SK-N-SH (cell line): ENCODE measurements at regions not wholly inside any gene's neighbourhood (a gene's known extent, or its start where the extent isn't known, plus 50 kb on each side); places are given as distances from the start of the nearest gene placed in this dataset.

Experiments used
- CTCF ChIP-seq: fragments of 200-600 bp; sonication (generic); IDR thresholded peaks from 2 replicates; pipeline ENCODE4 v1.6.1; 2017; ENCODE audit warnings: antibody characterized with exemption, mild to moderate bottlenecking, moderate library complexity
- EZH2phosphoT487 ChIP-seq: fragments of 200-600 bp; sonication (generic); IDR thresholded peaks from 2 replicates; pipeline ENCODE4 v1.6.1; 2017; ENCODE audit warnings: low read depth, mixed run types, mild to moderate bottlenecking, antibody characterized with exemption, moderate library complexity, borderline replicate concordance
- FOXM1 ChIP-seq: IDR thresholded peaks from 2 replicates; pipeline ENCODE4 v1.4.0; 2012; ENCODE audit warnings: low read depth, mild to moderate bottlenecking
- GATA2 ChIP-seq: sonication (generic); formaldehyde crosslinking; IDR thresholded peaks from 2 replicates; pipeline ENCODE4 v1.5.0; 2020; ENCODE audit warnings: mild to moderate bottlenecking, missing genetic modification reagents
- MAX ChIP-seq: IDR thresholded peaks from 2 replicates; pipeline ENCODE4 v1.4.0; 2012; ENCODE audit warnings: low read depth
- NFIC ChIP-seq: IDR thresholded peaks from 2 replicates; pipeline ENCODE4 v1.4.0; 2012; ENCODE audit warnings: borderline replicate concordance
- NRF1 ChIP-seq: IDR thresholded peaks from 2 replicates; pipeline ENCODE4 v1.6.1; 2012; ENCODE audit warnings: low read depth, mild to moderate bottlenecking, low read length
- REST ChIP-seq: IDR thresholded peaks from 2 replicates; pipeline ENCODE4 v1.6.1; 2012; ENCODE audit warnings: mild to moderate bottlenecking, low read depth, low read length, moderate library complexity
- RFX5 ChIP-seq: IDR thresholded peaks from 2 replicates; pipeline ENCODE4 v1.6.1; 2012; ENCODE audit warnings: mild to moderate bottlenecking, improper control_type of control experiment, low read length
- SIN3A ChIP-seq: IDR thresholded peaks from 2 replicates; pipeline ENCODE4 v1.6.1; 2012; ENCODE audit warnings: low read depth, mild to moderate bottlenecking, low read length, moderate library complexity, borderline replicate concordance
- SMC3 ChIP-seq: IDR thresholded peaks from 2 replicates; pipeline ENCODE4 v1.6.1; 2012; ENCODE audit warnings: low read depth, low read length, improper control_type of control experiment

- TF ChIP-seq CTCF: no peak
- no peak for TF ChIP-seq FOXM1
- no peak for TF ChIP-seq NFIC
- TF ChIP-seq EZH2phosphoT487: no peak
- TF ChIP-seq SIN3A: no peak
- TF ChIP-seq NRF1: no peak
- TF ChIP-seq GATA2 (CRISPR knock-in tag): no peak
- no peak for TF ChIP-seq MAX
- TF ChIP-seq RFX5: no peak
- TF ChIP-seq SMC3: no peak
- TF ChIP-seq REST: no peak
These were observed 826.0 kb downstream of the SORCS1 start for GRCh38 chr10:106338486-106338885.
